HG02623 (cell line): ENCODE measurements at regions not wholly inside any gene's neighbourhood (a gene's known extent, or its start where the extent isn't known, plus 50 kb on each side); places are given as distances from the start of the nearest gene placed in this dataset.
"Not testable (repeated sequence)": the region's sequence is repeated elsewhere in the genome, so short reads cannot be mapped to it uniquely, and the experiment has no call there.

Experiments
- ATAC-seq: cut with Tn5 transposase; IDR thresholded peaks from one replicate; pipeline ENCODE4 v1.9.1; 2021; ENCODE audit warnings: moderate library complexity; ENCODE audit not compliant: unreplicated experiment

- ATAC-seq = not testable (repeated sequence)
Observed at GRCh38 chr2:89756616-89757015, 1065.1 kb downstream of the RPIA start.

- ATAC-seq = not testable (repeated sequence)
Observed at GRCh38 chr2:89758332-89759026, 1067.0 kb downstream of the RPIA start.

GRCh38 chr2:89760762-89761161 is 1069.3 kb downstream of the RPIA start:
- not testable (repeated sequence) for ATAC-seq

- not testable (repeated sequence) for ATAC-seq
Observed at GRCh38 chr2:89761171-89761570, 1069.7 kb downstream of the RPIA start.

- not testable (repeated sequence) for ATAC-seq
Observed at GRCh38 chr2:89761863-89762262, 1070.4 kb downstream of the RPIA start.

- ATAC-seq = not testable (repeated sequence)
Observed at GRCh38 chr2:89762461-89763253, 1071.2 kb downstream of the RPIA start.

- ATAC-seq = no peak
Observed at GRCh38 chr2:89763254-89763580, 1071.7 kb downstream of the RPIA start.

GRCh38 chr2:89763581-89764485 is 1072.4 kb downstream of the RPIA start:
- no peak for ATAC-seq

- not testable (repeated sequence) for ATAC-seq
Observed at GRCh38 chr2:89764571-89765360, 1073.3 kb downstream of the RPIA start.

- not testable (repeated sequence) for ATAC-seq
Observed at GRCh38 chr2:89765361-89765718, 1073.9 kb downstream of the RPIA start.

GRCh38 chr2:89766141-89766990 is 1074.9 kb downstream of the RPIA start:
- ATAC-seq = not testable (repeated sequence)

GRCh38 chr2:89767058-89767457 is 1075.6 kb downstream of the RPIA start:
- ATAC-seq = not testable (repeated sequence)

- no peak for ATAC-seq
Observed at GRCh38 chr2:89767572-89768435, 1076.3 kb downstream of the RPIA start.

- no peak for ATAC-seq
Observed at GRCh38 chr2:89775885-89776284, 1084.4 kb downstream of the RPIA start.

- ATAC-seq = no peak
Observed at GRCh38 chr2:89780318-89780717, 1088.8 kb downstream of the RPIA start.

GRCh38 chr2:89781962-89782361 is 1090.5 kb downstream of the RPIA start:
- no peak for ATAC-seq

- no peak for ATAC-seq
Observed at GRCh38 chr2:89784960-89785359, 1093.5 kb downstream of the RPIA start.

- not testable (repeated sequence) for ATAC-seq
Observed at GRCh38 chr2:89785528-89785927, 1094.1 kb downstream of the RPIA start.

- ATAC-seq = not testable (repeated sequence)
Observed at GRCh38 chr2:89786642-89787041, 1095.2 kb downstream of the RPIA start.
